ENCODE measurements at regions not wholly inside any gene's neighbourhood (a gene's known extent, or its start where the extent isn't known, plus 50 kb on each side); places are given as distances from the start of the nearest gene placed in this dataset.
"Not testable (repeated sequence)": the region's sequence is repeated elsewhere in the genome, so short reads cannot be mapped to it uniquely, and the experiment has no call there.

- intact Hi-C loops (cut with micrococcal nuclease), result no loop called here
Measured at GRCh38 chr12:58673021-58673420, 247.3 kb downstream of the LRIG3 start.

GRCh38 chr12:58677833-58678232 lies 242.5 kb downstream of the LRIG3 start:
- POLR2A ChIA-PET (ENCODE audit: partially characterized antibody); H3K27me3 ChIP-seq (ENCODE audit: insufficient read depth, low read length); H3K27ac ChIP-seq (ENCODE audit: low read depth, low read length); H3K36me3 Mint-ChIP-seq; H3K27me3 Mint-ChIP-seq; H3K4me1 Mint-ChIP-seq; DNase-seq; H3K4me1 ChIP-seq (ENCODE audit: insufficient read depth, low read length); H3K4me3 Mint-ChIP-seq; H3K36me3 ChIP-seq (ENCODE audit: insufficient read depth, low read length); CTCF ChIA-PET (ENCODE audit: partially characterized antibody); H3K27ac Mint-ChIP-seq; H3K9me3 ChIP-seq (ENCODE audit: control insufficient read depth in 1 of 2, low read length in 2 of 2); H3K4me3 ChIP-seq (ENCODE audit: low read length in 2 of 2); intact Hi-C loops (cut with micrococcal nuclease): not testable (repeated sequence)
- H3K9me3 Mint-ChIP-seq, result peaks cover 0 to 32% (median 21%) of the 10 kb centered on the region in 8 donors

More at GRCh38 chr12:58673021-58673420, 247.3 kb downstream of the LRIG3 start:
- peaks cover 0 to 6% (median 4%) of the 10 kb centered on the region in 8 donors for H3K9me3 Mint-ChIP-seq
- H3K4me1 Mint-ChIP-seq, result no peaks in the 10 kb centered on the region
- H3K36me3 Mint-ChIP-seq, result peaks cover 0 to under 1% of the 10 kb centered on the region in 2 donors
- no peak overlapping the region for H3K27ac Mint-ChIP-seq
- Histone ChIP-seq H3K36me3 (ENCODE audit: insufficient read depth, low read length) (no peaks in the 10 kb centered on the region), H3K4me1 (ENCODE audit: insufficient read depth, low read length) (no peaks in the 10 kb centered on the region), H3K9me3 (ENCODE audit: control insufficient read depth in 1 of 2, low read length in 2 of 2) (no peaks in the 10 kb centered on the region), H3K27me3 (ENCODE audit: insufficient read depth, low read length) (no peaks in the 10 kb centered on the region), H3K4me3 (ENCODE audit: low read length in 2 of 2) (no peak overlapping the region), H3K27ac (ENCODE audit: low read depth, low read length) (no peak overlapping the region)
- H3K4me3 Mint-ChIP-seq, result no peak overlapping the region
- POLR2A ChIA-PET (ENCODE audit: partially characterized antibody), result no interaction called here
- DNase-seq, result no peak
- H3K27me3 Mint-ChIP-seq, result peaks cover 0 to 3% of the 10 kb centered on the region in 2 donors
- CTCF ChIA-PET (ENCODE audit: partially characterized antibody), result no interaction called here

- ChIA-PET POLR2A (ENCODE audit: partially characterized antibody) (no interaction called here), CTCF (ENCODE audit: partially characterized antibody) (no interaction called here)
- Mint-ChIP-seq H3K9me3 (peaks cover 0 to 32% (median 21%) of the 10 kb centered on the region in 8 donors), H3K27ac (no peak overlapping the region), H3K4me3 (no peak overlapping the region), H3K27me3 (no peaks in the 10 kb centered on the region), H3K4me1 (no peaks in the 10 kb centered on the region), H3K36me3 (peaks cover 0 to 2% of the 10 kb centered on the region in 2 donors)
- Histone ChIP-seq H3K27ac (ENCODE audit: low read depth, low read length) (no peak overlapping the region), H3K27me3 (ENCODE audit: insufficient read depth, low read length) (no peaks in the 10 kb centered on the region), H3K9me3 (ENCODE audit: control insufficient read depth in 1 of 2, low read length in 2 of 2) (peaks cover 0 to 8% of the 10 kb centered on the region in 2 donors), H3K4me1 (ENCODE audit: insufficient read depth, low read length) (no peaks in the 10 kb centered on the region), H3K36me3 (ENCODE audit: insufficient read depth, low read length) (no peaks in the 10 kb centered on the region), H3K4me3 (ENCODE audit: low read length in 2 of 2) (no peak overlapping the region)
- DNase-seq, result no peak
- intact Hi-C loops (cut with micrococcal nuclease), result no loop called here
Measured at GRCh38 chr12:58678753-58679152, 241.6 kb downstream of the LRIG3 start.

- no peak overlapping the region for H3K4me3 ChIP-seq (ENCODE audit: low read length in 2 of 2)
- no peak overlapping the region for H3K27ac ChIP-seq (ENCODE audit: low read depth, low read length)
- no peak overlapping the region for H3K27ac Mint-ChIP-seq
- H3K4me1 ChIP-seq (ENCODE audit: insufficient read depth, low read length), result no peaks in the 10 kb centered on the region
- H3K27me3 ChIP-seq (ENCODE audit: insufficient read depth, low read length), result no peaks in the 10 kb centered on the region
- CTCF ChIA-PET (ENCODE audit: partially characterized antibody), result no interaction called here
- H3K36me3 ChIP-seq (ENCODE audit: insufficient read depth, low read length), result no peaks in the 10 kb centered on the region
- no peaks in the 10 kb centered on the region for H3K27me3 Mint-ChIP-seq
- intact Hi-C loops (cut with micrococcal nuclease), result no loop called here
- DNase-seq, result no peak
- POLR2A ChIA-PET (ENCODE audit: partially characterized antibody), result no interaction called here
- H3K36me3 Mint-ChIP-seq, result peaks cover 0 to 2% of the 10 kb centered on the region in 2 donors
- H3K4me1 Mint-ChIP-seq, result no peaks in the 10 kb centered on the region
- H3K9me3 ChIP-seq (ENCODE audit: control insufficient read depth in 1 of 2, low read length in 2 of 2), result peaks cover 0 to 8% of the 10 kb centered on the region in 2 donors
- H3K9me3 Mint-ChIP-seq, result peaks cover 0 to 29% (median 21%) of the 10 kb centered on the region in 8 donors
- H3K4me3 Mint-ChIP-seq, result no peak overlapping the region
Measured at GRCh38 chr12:58681730-58682129, 238.6 kb downstream of the LRIG3 start.

GRCh38 chr12:58695263-58695662 lies 225.0 kb downstream of the LRIG3 start:
- no peaks in the 10 kb centered on the region for H3K27me3 ChIP-seq (ENCODE audit: insufficient read depth, low read length)
- H3K4me1 ChIP-seq (ENCODE audit: insufficient read depth, low read length), result no peaks in the 10 kb centered on the region
- Mint-ChIP-seq H3K36me3 (no peaks in the 10 kb centered on the region), H3K4me3 (no peak overlapping the region), H3K4me1 (no peaks in the 10 kb centered on the region), H3K27ac (no peak overlapping the region), H3K9me3 (peaks cover 3 to 43% (median 17%) of the 10 kb centered on the region in 8 donors), H3K27me3 (no peaks in the 10 kb centered on the region)
- H3K9me3 ChIP-seq (ENCODE audit: control insufficient read depth in 1 of 2, low read length in 2 of 2), result no peaks in the 10 kb centered on the region
- POLR2A ChIA-PET (ENCODE audit: partially characterized antibody), result no interaction called here
- no peak overlapping the region for H3K27ac ChIP-seq (ENCODE audit: low read depth, low read length)
- no peak overlapping the region for H3K4me3 ChIP-seq (ENCODE audit: low read length in 2 of 2)
- H3K36me3 ChIP-seq (ENCODE audit: insufficient read depth, low read length), result no peaks in the 10 kb centered on the region
- DNase-seq, result no peak
- intact Hi-C loops (cut with micrococcal nuclease), result no loop called here
- CTCF ChIA-PET (ENCODE audit: partially characterized antibody), result no interaction called here

GRCh38 chr12:58701536-58701935 lies 218.8 kb downstream of the LRIG3 start:
- DNase-seq, result no peak

GRCh38 chr12:58703866-58704265 lies 216.4 kb downstream of the LRIG3 start:
- H3K27ac Mint-ChIP-seq, result no peak overlapping the region

More at GRCh38 chr12:58701536-58701935, 218.8 kb downstream of the LRIG3 start:
- Mint-ChIP-seq H3K4me3 (no peak overlapping the region), H3K27ac (no peak overlapping the region), H3K27me3 (no peaks in the 10 kb centered on the region), H3K9me3 (peaks cover 2 to 32% (median 11%) of the 10 kb centered on the region in 8 donors), H3K4me1 (no peaks in the 10 kb centered on the region), H3K36me3 (no peaks in the 10 kb centered on the region)
- no peaks in the 10 kb centered on the region for H3K27me3 ChIP-seq (ENCODE audit: insufficient read depth, low read length)
- H3K4me1 ChIP-seq (ENCODE audit: insufficient read depth, low read length), result no peaks in the 10 kb centered on the region
- intact Hi-C loops (cut with micrococcal nuclease), result no loop called here
- H3K27ac ChIP-seq (ENCODE audit: low read depth, low read length), result no peak overlapping the region
- H3K36me3 ChIP-seq (ENCODE audit: insufficient read depth, low read length), result no peaks in the 10 kb centered on the region
- no peaks in the 10 kb centered on the region for H3K9me3 ChIP-seq (ENCODE audit: control insufficient read depth in 1 of 2, low read length in 2 of 2)
- no peak overlapping the region for H3K4me3 ChIP-seq (ENCODE audit: low read length in 2 of 2)
- CTCF ChIA-PET (ENCODE audit: partially characterized antibody), result no interaction called here
- POLR2A ChIA-PET (ENCODE audit: partially characterized antibody), result no interaction called here

GRCh38 chr12:58704770-58705169 lies 215.5 kb downstream of the LRIG3 start:
- DNase-seq; H3K36me3 ChIP-seq (ENCODE audit: insufficient read depth, low read length); H3K4me3 Mint-ChIP-seq; POLR2A ChIA-PET (ENCODE audit: partially characterized antibody); H3K36me3 Mint-ChIP-seq; H3K4me1 Mint-ChIP-seq; H3K4me3 ChIP-seq (ENCODE audit: low read length in 2 of 2); H3K9me3 ChIP-seq (ENCODE audit: control insufficient read depth in 1 of 2, low read length in 2 of 2); CTCF ChIA-PET (ENCODE audit: partially characterized antibody); H3K27me3 ChIP-seq (ENCODE audit: insufficient read depth, low read length); H3K27ac ChIP-seq (ENCODE audit: low read depth, low read length); intact Hi-C loops (cut with micrococcal nuclease); H3K4me1 ChIP-seq (ENCODE audit: insufficient read depth, low read length); H3K27me3 Mint-ChIP-seq: not testable (repeated sequence)
- H3K27ac Mint-ChIP-seq, result peak overlapping the region in 1 of 7 donors; percentile 23
- H3K9me3 Mint-ChIP-seq, result peaks cover 2 to 43% (median 13%) of the 10 kb centered on the region in 8 donors

More at GRCh38 chr12:58703866-58704265, 216.4 kb downstream of the LRIG3 start:
- no peaks in the 10 kb centered on the region for H3K27me3 Mint-ChIP-seq
- H3K4me1 ChIP-seq (ENCODE audit: insufficient read depth, low read length), result no peaks in the 10 kb centered on the region
- no peaks in the 10 kb centered on the region for H3K4me1 Mint-ChIP-seq
- no peak for DNase-seq
- POLR2A ChIA-PET (ENCODE audit: partially characterized antibody), result no interaction called here
- H3K9me3 ChIP-seq (ENCODE audit: control insufficient read depth in 1 of 2, low read length in 2 of 2), result no peaks in the 10 kb centered on the region
- H3K4me3 ChIP-seq (ENCODE audit: low read length in 2 of 2), result no peak overlapping the region
- H3K27ac ChIP-seq (ENCODE audit: low read depth, low read length), result no peak overlapping the region
- H3K36me3 ChIP-seq (ENCODE audit: insufficient read depth, low read length), result no peaks in the 10 kb centered on the region
- H3K4me3 Mint-ChIP-seq, result no peak overlapping the region
- H3K27me3 ChIP-seq (ENCODE audit: insufficient read depth, low read length), result no peaks in the 10 kb centered on the region
- CTCF ChIA-PET (ENCODE audit: partially characterized antibody), result no interaction called here
- intact Hi-C loops (cut with micrococcal nuclease), result no loop called here
- peaks cover 2 to 39% (median 13%) of the 10 kb centered on the region in 8 donors for H3K9me3 Mint-ChIP-seq
- H3K36me3 Mint-ChIP-seq, result no peaks in the 10 kb centered on the region

Data from CD4-positive, alpha-beta memory T cell (primary cell).